Subcutaneous abdominal adipose tissue (tissue), 5 donors: ENCODE measurements at regions not wholly inside any gene's neighbourhood (a gene's known extent, or its start where the extent isn't known, plus 50 kb on each side); places are given as distances from the start of the nearest gene placed in this dataset.

Experiments
- H3K27ac ChIP-seq: one replicate; pipeline ENCODE4 v1.7.0; 2013; ENCODE audit warnings: low read depth, mild to moderate bottlenecking, inconsistent platforms, low read length, moderate library complexity
- H3K27me3 ChIP-seq, 5 donors: one replicate each; pipeline ENCODE4 v1.7.0; 2013; ENCODE audit warnings: low read length in 5 of 5, inconsistent platforms in 1 of 5; ENCODE audit not compliant: control insufficient read depth in 5 of 5, insufficient read depth in 4 of 5
- H3K36me3 ChIP-seq, 5 donors: one replicate each; pipeline ENCODE4 v1.7.0; 2013; ENCODE audit warnings: low read length in 5 of 5; ENCODE audit not compliant: control insufficient read depth in 5 of 5, insufficient read depth in 5 of 5
- H3K4me1 ChIP-seq, 5 donors: one replicate each; pipeline ENCODE4 v1.7.0; 2013; ENCODE audit warnings: low read length in 5 of 5, mild to moderate bottlenecking in 3 of 5, moderate library complexity in 1 of 5; ENCODE audit not compliant: control insufficient read depth in 5 of 5, insufficient read depth in 5 of 5
- H3K4me3 ChIP-seq, 5 donors: one replicate each; pipeline ENCODE4 v1.7.0; 2013; ENCODE audit warnings: low read length in 5 of 5, low read depth in 1 of 5
- H3K9ac ChIP-seq, 5 donors: one replicate each; pipeline ENCODE4 v1.7.0; 2013; ENCODE audit warnings: low read length in 5 of 5, mild to moderate bottlenecking in 4 of 5, moderate library complexity in 3 of 5
- H3K9me3 ChIP-seq, 5 donors: one replicate each; pipeline ENCODE4 v1.7.0; 2013; ENCODE audit warnings: low read length in 5 of 5; ENCODE audit not compliant: control insufficient read depth in 5 of 5
- donor health status: healthy.
- donor health status: healthy.
- donor health status: healthy.
- donor health status: healthy.
- donor health status: healthy.

GRCh38 chr9:18338042-18338441 lies 135.9 kb upstream of the ADAMTSL1 start:
- Histone ChIP-seq H3K4me3 (no peak overlapping the region), H3K9me3 (no peaks in the 10 kb centered on the region), H3K9ac (no peak overlapping the region), H3K36me3 (no peaks in the 10 kb centered on the region), H3K27me3 (no peaks in the 10 kb centered on the region), H3K4me1 (peaks cover 0 to 6% (median 0%) of the 10 kb centered on the region in 5 donors), H3K27ac (no peak overlapping the region)

DNA sequence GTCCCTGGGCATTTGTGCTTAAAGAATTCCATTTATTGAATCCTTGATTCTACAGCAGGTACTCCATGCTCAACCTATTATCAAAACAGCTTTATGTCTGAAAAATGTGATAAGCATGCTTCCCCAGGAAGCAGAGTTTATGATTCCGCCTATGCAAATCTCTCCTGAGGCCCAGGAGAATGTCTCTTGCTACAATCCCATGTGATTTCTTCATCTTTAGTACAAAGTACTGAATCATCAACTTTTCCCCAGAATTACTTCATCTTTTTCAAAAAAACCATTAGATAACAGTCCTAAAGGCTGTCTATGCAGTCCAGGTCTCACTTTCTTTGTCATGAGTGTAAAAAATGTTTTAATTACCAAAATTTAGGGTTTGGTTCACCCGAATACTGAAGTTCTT lies 130.2 kb upstream of the ADAMTSL1 start:
- Histone ChIP-seq H3K27ac (no peak overlapping the region), H3K36me3 (no peaks in the 10 kb centered on the region), H3K4me1 (peaks cover 0 to 15% (median 8%) of the 10 kb centered on the region in 5 donors), H3K9ac (no peak overlapping the region), H3K4me3 (no peak overlapping the region), H3K9me3 (no peaks in the 10 kb centered on the region), H3K27me3 (no peaks in the 10 kb centered on the region)

DNA sequence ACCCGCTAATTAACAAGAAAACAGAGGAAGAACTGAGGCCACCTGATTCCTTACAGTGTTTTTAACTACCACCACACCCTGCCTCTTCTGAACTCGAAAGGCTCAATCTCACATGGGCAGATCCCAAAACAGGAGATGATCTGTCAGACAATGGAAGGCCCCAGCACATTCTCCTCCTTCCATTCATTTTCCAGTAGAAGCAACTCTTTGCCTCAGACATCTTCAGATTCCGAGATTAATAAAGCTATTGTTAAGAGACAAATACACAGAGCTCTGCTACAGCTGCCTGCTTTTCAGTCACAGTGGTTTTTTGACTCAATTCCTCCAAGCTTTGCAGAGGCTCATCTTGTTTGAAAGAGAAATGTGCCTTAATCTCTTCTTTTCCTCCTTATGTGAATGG lies 127.2 kb upstream of the ADAMTSL1 start:
- H3K9me3 ChIP-seq, result no peaks in the 10 kb centered on the region
- no peak overlapping the region for H3K4me3 ChIP-seq
- H3K27me3 ChIP-seq, result no peaks in the 10 kb centered on the region
- no peak overlapping the region for H3K9ac ChIP-seq
- peaks cover 0 to 15% (median 8%) of the 10 kb centered on the region in 5 donors for H3K4me1 ChIP-seq
- no peaks in the 10 kb centered on the region for H3K36me3 ChIP-seq
- no peak overlapping the region for H3K27ac ChIP-seq

DNA sequence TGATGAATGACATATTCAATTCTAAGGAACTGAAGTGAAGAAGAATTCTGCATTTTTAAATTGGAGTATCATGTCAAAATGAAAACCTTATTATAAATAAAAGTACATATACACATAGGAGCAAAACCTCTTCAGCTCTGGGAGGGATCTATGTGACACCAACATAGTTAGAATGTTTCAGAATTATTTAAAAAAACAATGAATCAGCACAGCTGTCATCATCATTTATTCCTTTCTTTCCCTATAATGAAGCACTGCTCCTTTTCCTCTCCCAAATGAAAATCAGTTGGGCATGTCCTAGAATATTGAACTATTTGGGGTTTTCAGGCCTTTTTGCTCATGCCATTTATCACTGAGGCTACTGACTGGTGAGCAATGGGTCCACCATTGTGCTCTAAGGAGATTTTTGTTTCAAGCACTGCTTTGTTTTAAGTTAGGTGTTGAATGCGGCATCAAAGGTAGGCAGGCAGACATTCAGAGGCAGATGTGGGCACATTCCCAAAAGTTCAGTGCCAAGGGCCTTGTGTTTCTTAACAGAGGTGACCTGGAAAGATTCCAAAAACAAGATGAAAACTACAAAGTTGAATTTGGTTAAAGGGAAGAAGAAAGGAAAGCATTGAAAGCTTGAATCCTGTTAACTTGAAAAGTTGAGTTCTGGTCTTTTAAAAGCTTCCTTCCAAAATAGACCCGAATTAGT lies 126.4 kb upstream of the ADAMTSL1 start:
- Histone ChIP-seq H3K27me3 (no peaks in the 10 kb centered on the region), H3K36me3 (no peaks in the 10 kb centered on the region), H3K4me3 (no peak overlapping the region), H3K27ac (no peak overlapping the region), H3K4me1 (peaks cover 0 to 15% (median 8%) of the 10 kb centered on the region in 5 donors), H3K9ac (no peak overlapping the region), H3K9me3 (no peaks in the 10 kb centered on the region)

DNA sequence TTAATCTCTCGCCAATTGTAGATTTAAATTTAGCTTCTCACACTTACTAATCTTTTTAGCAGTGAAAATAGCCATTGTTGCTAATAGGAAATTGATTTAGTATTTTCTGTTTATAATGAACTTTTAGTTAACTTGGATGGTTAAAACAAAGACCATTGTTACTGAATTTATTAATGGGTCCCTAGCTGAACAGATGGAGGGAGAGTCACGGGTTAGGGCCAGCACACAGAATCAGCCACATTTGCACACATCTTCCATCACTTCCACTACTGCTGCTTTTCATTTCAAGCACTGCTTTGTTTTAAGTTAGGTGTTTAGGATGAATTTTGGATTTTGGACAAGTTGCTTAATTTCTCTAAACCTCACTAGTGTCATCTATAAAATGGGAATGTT lies 125.9 kb upstream of the ADAMTSL1 start:
- Histone ChIP-seq H3K4me3 (no peak overlapping the region), H3K27ac (no peak overlapping the region), H3K9ac (no peak overlapping the region)

GRCh38 chr9:18349530-18349929 lies 124.4 kb upstream of the ADAMTSL1 start:
- no peak overlapping the region for H3K4me3 ChIP-seq
- H3K27ac ChIP-seq, result no peak overlapping the region
- no peaks in the 10 kb centered on the region for H3K36me3 ChIP-seq
- H3K9me3 ChIP-seq, result no peaks in the 10 kb centered on the region
- H3K4me1 ChIP-seq, result peaks cover 0 to 3% (median 0%) of the 10 kb centered on the region in 5 donors
- no peaks in the 10 kb centered on the region for H3K27me3 ChIP-seq
- no peak overlapping the region for H3K9ac ChIP-seq

More for the DNA sequence above, 125.9 kb upstream of the ADAMTSL1 start:
- peaks cover 0 to 15% (median 8%) of the 10 kb centered on the region in 5 donors for H3K4me1 ChIP-seq
- no peaks in the 10 kb centered on the region for H3K36me3 ChIP-seq
- no peaks in the 10 kb centered on the region for H3K27me3 ChIP-seq
- no peaks in the 10 kb centered on the region for H3K9me3 ChIP-seq

DNA sequence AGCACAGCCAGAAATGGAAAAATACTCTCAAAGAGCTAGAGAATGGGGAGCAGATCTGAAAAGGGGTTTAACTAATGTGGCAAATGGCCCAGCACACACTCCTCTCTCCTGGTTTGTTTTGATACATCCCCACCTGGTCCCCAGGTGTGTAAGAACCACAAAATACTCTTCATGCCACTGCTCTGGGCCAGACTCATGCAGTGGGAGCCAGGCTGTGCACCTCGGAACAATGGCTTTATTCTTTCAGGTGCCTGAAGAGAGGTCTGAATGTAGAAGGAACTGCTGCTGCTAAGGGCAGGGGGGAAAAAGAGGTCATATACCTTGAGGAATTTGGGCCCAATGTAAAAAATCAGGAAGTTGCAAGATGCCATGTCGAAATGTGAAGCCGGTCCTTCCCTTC lies 123.9 kb upstream of the ADAMTSL1 start:
- H3K9ac ChIP-seq, result no peak overlapping the region
- no peaks in the 10 kb centered on the region for H3K27me3 ChIP-seq
- no peaks in the 10 kb centered on the region for H3K36me3 ChIP-seq

GRCh38 chr9:18350995-18351595 lies 122.9 kb upstream of the ADAMTSL1 start:
- Histone ChIP-seq H3K36me3 (no peaks in the 10 kb centered on the region), H3K9ac (no peak overlapping the region), H3K27ac (no peak overlapping the region), H3K4me3 (no peak overlapping the region), H3K27me3 (no peaks in the 10 kb centered on the region), H3K4me1 (peaks cover 0 to 3% (median 0%) of the 10 kb centered on the region in 5 donors), H3K9me3 (no peaks in the 10 kb centered on the region)

More for the DNA sequence above, 123.9 kb upstream of the ADAMTSL1 start:
- Histone ChIP-seq H3K4me1 (peaks cover 0 to 3% (median 0%) of the 10 kb centered on the region in 5 donors), H3K27ac (no peak overlapping the region), H3K4me3 (no peak overlapping the region), H3K9me3 (no peaks in the 10 kb centered on the region)

GRCh38 chr9:18352711-18353110 lies 121.2 kb upstream of the ADAMTSL1 start:
- peaks cover 0 to under 1% (median 0%) of the 10 kb centered on the region in 5 donors for H3K4me1 ChIP-seq
- no peaks in the 10 kb centered on the region for H3K9me3 ChIP-seq
- H3K27me3 ChIP-seq, result no peaks in the 10 kb centered on the region
- H3K36me3 ChIP-seq, result no peaks in the 10 kb centered on the region
- no peak overlapping the region for H3K27ac ChIP-seq
- H3K9ac ChIP-seq, result no peak overlapping the region
- H3K4me3 ChIP-seq, result no peak overlapping the region

- Histone ChIP-seq H3K27me3 (no peaks in the 10 kb centered on the region), H3K4me1 (no peaks in the 10 kb centered on the region), H3K36me3 (no peaks in the 10 kb centered on the region), H3K27ac (no peak overlapping the region), H3K9ac (no peak overlapping the region), H3K4me3 (no peak overlapping the region), H3K9me3 (no peaks in the 10 kb centered on the region)
Measured at GRCh38 chr9:18353473-18353872, 120.5 kb upstream of the ADAMTSL1 start.
